ENCODE measurements at regions not wholly inside any gene's neighbourhood (a gene's known extent, or its start where the extent isn't known, plus 50 kb on each side); places are given as distances from the start of the nearest gene placed in this dataset.

DNA sequence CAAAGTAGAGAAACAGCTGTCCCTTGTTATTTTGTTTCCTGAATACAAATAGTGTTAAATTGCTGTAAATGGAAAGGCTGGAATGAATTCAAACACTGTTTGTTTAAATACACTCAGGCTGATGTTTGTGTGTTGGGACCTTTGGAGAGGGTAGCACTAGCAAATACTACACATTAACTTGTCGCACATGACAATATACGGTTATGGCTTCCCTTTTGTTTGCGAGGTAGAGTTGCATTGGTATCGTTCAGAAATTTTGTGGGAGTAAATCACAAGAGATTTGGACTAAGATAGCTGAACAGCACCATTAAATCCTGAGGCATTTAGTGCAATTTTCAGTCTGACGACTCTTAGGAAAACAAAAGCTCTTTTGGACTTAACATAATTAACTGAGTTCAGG lies 213.0 kb upstream of the ROBO2 start:
- 56 to 74% (median 61%) methylated on average over 5 of the region's 5 CpGs for WGBS, 4 donors
- DNase-seq (no peak), ATAC-seq (no peak)
- no peak overlapping the region for H3K27ac ChIP-seq
- no peaks in the 10 kb centered on the region for H3K4me1 ChIP-seq
- no peak overlapping the region for H3K4me3 ChIP-seq
- intact Hi-C loops (cut with DNase I): no loop called here
- TF ChIP-seq, protein P1, sequence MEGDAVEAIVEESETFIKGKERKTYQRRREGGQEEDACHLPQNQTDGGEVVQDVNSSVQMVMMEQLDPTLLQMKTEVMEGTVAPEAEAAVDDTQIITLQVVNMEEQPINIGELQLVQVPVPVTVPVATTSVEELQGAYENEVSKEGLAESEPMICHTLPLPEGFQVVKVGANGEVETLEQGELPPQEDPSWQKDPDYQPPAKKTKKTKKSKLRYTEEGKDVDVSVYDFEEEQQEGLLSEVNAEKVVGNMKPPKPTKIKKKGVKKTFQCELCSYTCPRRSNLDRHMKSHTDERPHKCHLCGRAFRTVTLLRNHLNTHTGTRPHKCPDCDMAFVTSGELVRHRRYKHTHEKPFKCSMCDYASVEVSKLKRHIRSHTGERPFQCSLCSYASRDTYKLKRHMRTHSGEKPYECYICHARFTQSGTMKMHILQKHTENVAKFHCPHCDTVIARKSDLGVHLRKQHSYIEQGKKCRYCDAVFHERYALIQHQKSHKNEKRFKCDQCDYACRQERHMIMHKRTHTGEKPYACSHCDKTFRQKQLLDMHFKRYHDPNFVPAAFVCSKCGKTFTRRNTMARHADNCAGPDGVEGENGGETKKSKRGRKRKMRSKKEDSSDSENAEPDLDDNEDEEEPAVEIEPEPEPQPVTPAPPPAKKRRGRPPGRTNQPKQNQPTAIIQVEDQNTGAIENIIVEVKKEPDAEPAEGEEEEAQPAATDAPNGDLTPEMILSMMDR (IDR thresholded peaks at IDR 0.05): no peak
- no peak for TF ChIP-seq POLR2A (IDR thresholded peaks at IDR 0.05)
- H3K36me3 ChIP-seq: no peaks in the 10 kb centered on the region
- no peaks in the 10 kb centered on the region for H3K27me3 ChIP-seq
- H3K9me3 ChIP-seq: peaks cover 0 to 5% (median 0%) of the 10 kb centered on the region in 12 donors

DNA sequence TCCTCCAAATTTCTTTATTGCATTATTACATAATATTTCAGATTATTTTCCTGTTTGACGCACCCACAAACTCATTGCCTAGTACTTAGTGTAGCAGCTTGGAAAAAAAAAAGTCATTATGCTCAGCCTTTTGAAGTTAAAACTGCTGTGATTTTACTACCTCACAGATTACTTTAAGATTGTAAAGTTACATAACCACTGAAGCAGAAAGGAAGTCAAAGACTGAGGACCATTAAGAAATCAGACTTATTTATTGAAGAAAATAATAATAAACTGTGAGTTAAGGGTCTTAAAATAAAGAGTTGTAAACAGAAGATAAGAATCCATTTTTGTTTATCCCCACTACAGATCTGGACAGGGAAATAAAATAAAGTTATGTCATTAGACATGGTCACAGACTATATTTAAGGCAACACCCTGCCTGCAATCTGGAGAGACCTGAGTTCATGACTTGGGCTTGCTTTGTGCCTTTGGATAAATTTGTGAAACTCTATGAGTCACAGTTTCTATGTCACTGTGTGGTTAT lies 212.1 kb upstream of the ROBO2 start:
- H3K4me3 ChIP-seq: no peak overlapping the region
- WGBS, 4 donors: 77 to 84% (median 79%) methylated on average over 1 of the region's 1 CpG
- H3K4me1 ChIP-seq: no peaks in the 10 kb centered on the region
- no peak for ATAC-seq
- no peaks in the 10 kb centered on the region for H3K27me3 ChIP-seq
- H3K27ac ChIP-seq: no peak overlapping the region
- no peak for DNase-seq
- H3K36me3 ChIP-seq: no peaks in the 10 kb centered on the region
- TF ChIP-seq, protein P1 (IDR thresholded peaks at IDR 0.05): no peak
- no peak for TF ChIP-seq POLR2A (IDR thresholded peaks at IDR 0.05)
- intact Hi-C loops (cut with DNase I): no loop called here
- peaks cover 0 to 5% (median 0%) of the 10 kb centered on the region in 12 donors for H3K9me3 ChIP-seq

DNA sequence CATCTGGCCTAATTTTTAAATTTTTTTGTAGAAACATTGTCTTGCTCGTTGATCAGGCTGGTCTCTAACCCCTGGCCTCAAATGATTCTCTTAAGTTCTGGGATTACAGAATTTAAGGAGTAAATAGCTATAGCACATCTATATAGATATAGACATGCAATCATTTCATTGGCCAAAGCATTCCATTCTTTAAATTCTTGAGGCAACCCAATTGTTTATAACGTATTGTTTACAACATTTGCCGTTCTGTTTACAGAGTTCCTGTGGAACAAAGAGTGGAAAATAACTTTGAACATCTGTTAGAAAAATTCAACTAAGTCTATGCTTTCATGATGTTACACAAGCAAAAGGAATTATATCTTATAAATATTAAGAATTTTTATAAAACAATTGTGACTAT lies 205.2 kb upstream of the ROBO2 start:
- Histone ChIP-seq H3K36me3 (no peaks in the 10 kb centered on the region), H3K27me3 (no peaks in the 10 kb centered on the region), H3K4me1 (no peaks in the 10 kb centered on the region), H3K9me3 (peaks cover 0 to 5% (median 0%) of the 10 kb centered on the region in 12 donors), H3K4me3 (no peak overlapping the region), H3K27ac (no peak overlapping the region)
- ATAC-seq (no peak), DNase-seq (no peak)
- 77 to 83% (median 82%) methylated on average over 3 of the region's 3 CpGs for WGBS, 4 donors
- TF ChIP-seq, protein P1 (IDR thresholded peaks at IDR 0.05): no peak
- TF ChIP-seq POLR2A (IDR thresholded peaks at IDR 0.05): no peak
- intact Hi-C loops (cut with DNase I): no loop called here

DNA sequence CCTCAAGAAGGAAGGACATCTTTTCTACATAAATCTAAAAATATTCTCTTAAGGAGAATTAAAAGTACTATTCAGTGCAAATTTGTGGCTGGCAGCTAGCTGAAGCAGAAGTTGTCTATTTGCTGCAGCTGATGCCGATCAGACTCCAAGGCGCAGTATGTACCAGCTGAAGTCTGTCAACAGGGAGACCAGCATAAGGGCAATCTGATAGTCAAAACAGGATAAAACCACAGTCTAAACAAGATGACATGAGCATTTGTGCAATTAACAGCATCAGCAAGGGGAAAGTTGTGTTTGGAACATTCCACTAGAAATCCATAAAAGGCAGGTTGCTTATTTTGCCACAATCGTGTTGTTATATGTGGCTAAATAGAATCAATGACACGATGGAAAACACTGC lies 198.2 kb upstream of the ROBO2 start:
- Histone ChIP-seq H3K4me3 (no peak overlapping the region), H3K27ac (no peak overlapping the region), H3K27me3 (no peaks in the 10 kb centered on the region), H3K36me3 (no peaks in the 10 kb centered on the region), H3K9me3 (no peaks in the 10 kb centered on the region), H3K4me1 (no peaks in the 10 kb centered on the region)
- WGBS, 4 donors: 50 to 65% (median 60%) methylated on average over 4 of the region's 4 CpGs
- no peak for DNase-seq
- ATAC-seq: no peak
- intact Hi-C loops (cut with DNase I): no loop called here
- no peak for TF ChIP-seq POLR2A (IDR thresholded peaks at IDR 0.05)
- TF ChIP-seq, protein P1 (IDR thresholded peaks at IDR 0.05): no peak
